ENCODE measurements at regions not wholly inside any gene's neighbourhood (a gene's known extent, or its start where the extent isn't known, plus 50 kb on each side); places are given as distances from the start of the nearest gene placed in this dataset.

DNA sequence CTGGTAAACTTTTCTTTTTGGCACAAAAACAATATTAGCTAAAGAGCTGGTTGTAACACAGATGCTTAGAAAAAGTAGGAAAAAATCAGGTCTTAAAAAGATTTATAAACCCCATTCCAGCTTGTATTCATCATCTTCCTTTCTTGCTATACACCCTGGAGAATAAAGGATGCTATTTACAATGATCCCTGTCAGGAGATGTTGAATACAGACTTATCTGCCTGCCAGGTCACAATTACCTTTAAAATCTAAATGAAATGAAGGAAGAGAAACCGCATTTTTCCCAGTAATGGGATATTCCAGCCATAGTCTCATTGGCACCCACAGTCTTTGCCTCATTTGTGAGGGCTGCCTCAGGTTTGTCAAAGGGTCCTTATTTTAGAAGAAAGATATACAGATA is 394.1 kb upstream of the WWC1 start:
- Histone ChIP-seq H3K4me1 (no peaks in the 10 kb centered on the region), H3K4me3 (no peak overlapping the region), H3K36me3 (no peaks in the 10 kb centered on the region), H3K27ac (no peak overlapping the region), H3K27me3 (replicated peaks in 1 of 7) (no peaks in the 10 kb centered on the region), H3K9me3 (no peaks in the 10 kb centered on the region)
- intact Hi-C loops (cut with DNase I; ENCODE audit: low total_unique reads): no loop called here
- TF ChIP-seq POLR2A (IDR thresholded peaks at IDR 0.05) (no peak), POLR2AphosphoS5 (IDR thresholded peaks at IDR 0.05) (no peak)
- TF ChIP-seq, protein P1, sequence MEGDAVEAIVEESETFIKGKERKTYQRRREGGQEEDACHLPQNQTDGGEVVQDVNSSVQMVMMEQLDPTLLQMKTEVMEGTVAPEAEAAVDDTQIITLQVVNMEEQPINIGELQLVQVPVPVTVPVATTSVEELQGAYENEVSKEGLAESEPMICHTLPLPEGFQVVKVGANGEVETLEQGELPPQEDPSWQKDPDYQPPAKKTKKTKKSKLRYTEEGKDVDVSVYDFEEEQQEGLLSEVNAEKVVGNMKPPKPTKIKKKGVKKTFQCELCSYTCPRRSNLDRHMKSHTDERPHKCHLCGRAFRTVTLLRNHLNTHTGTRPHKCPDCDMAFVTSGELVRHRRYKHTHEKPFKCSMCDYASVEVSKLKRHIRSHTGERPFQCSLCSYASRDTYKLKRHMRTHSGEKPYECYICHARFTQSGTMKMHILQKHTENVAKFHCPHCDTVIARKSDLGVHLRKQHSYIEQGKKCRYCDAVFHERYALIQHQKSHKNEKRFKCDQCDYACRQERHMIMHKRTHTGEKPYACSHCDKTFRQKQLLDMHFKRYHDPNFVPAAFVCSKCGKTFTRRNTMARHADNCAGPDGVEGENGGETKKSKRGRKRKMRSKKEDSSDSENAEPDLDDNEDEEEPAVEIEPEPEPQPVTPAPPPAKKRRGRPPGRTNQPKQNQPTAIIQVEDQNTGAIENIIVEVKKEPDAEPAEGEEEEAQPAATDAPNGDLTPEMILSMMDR (IDR thresholded peaks at IDR 0.05 in 8 of 11, conservative IDR thresholded peaks at IDR 0.05 in 3 of 11): no peak
- 80 to 91% (median 89%) methylated on average over 1 of the region's 1 CpG for WGBS, 5 donors
- no peak for DNase-seq

DNA sequence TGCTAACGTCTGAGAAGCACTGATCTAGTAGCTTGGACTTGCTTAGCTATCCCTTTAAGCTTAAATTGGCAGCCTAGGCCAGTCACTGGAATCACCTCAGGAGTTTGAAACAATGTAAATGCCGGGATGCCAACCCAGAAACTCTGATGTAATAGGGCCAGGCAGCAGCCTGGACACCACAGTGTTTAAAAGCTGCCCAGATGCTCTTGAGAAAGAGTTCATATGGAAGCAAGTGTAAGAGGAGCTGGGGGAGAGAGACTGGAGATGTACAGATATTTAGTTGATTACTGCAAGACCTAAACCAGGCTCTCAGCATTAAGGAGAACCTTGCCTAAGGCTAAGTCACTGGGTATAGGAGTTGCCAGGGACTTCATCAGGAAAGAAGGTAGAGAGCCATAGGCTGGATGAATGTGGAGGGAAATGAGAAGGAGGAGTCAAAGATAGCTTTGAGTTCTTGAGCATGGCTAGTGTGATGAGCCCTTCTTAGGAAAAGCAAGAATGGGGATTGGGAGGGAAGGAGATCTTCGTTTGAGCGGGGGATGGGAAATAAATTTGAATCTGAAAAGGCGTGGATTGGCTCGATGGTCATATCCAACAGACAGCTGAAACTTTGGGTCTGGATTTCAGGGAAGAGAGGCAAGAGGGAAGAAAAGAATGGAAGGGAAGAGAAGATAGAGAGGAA is 392.9 kb upstream of the WWC1 start:
- Histone ChIP-seq H3K27me3 (replicated peaks in 1 of 7) (no peaks in the 10 kb centered on the region), H3K36me3 (no peaks in the 10 kb centered on the region), H3K27ac (no peak overlapping the region), H3K4me3 (no peak overlapping the region), H3K4me1 (no peaks in the 10 kb centered on the region), H3K9me3 (no peaks in the 10 kb centered on the region)
- DNase-seq: no peak
- 68 to 76% (median 72%) methylated on average over 6 of the region's 6 CpGs for WGBS, 5 donors
- no peak for TF ChIP-seq POLR2A (IDR thresholded peaks at IDR 0.05)
- no peak for TF ChIP-seq POLR2AphosphoS5 (IDR thresholded peaks at IDR 0.05)
- TF ChIP-seq, protein P1 (IDR thresholded peaks at IDR 0.05 in 8 of 11, conservative IDR thresholded peaks at IDR 0.05 in 3 of 11): no peak
- intact Hi-C loops (cut with DNase I; ENCODE audit: low total_unique reads): no loop called here

DNA sequence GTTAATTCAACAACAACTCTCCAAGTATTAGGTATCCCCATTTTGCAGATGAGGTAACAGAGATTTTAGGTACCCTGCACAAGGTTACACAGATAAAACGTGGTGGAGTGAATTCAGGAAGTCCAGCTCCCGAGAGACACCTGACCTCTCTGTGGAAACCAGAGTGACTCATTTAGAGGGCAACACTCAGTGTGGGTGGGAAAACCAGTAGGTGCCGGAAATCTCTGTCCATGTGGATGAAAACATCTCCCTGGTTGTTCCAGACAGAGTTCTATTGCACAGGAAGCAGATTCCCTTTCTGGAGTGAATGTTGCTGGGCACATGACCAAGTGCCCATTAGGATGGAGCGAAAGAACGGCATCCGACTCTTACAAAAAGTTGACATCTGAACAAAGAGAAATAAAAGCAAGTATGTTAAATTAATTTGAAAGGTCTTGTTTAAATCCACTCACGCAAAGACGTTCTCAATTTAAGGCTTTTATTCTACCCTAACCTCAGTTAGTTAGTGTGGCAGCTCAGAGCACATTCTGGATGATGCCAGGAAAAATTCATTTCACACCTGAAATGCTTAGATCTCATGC is 391.9 kb upstream of the WWC1 start:
- Histone ChIP-seq H3K27ac (no peak overlapping the region), H3K4me3 (no peak overlapping the region), H3K36me3 (no peaks in the 10 kb centered on the region), H3K27me3 (replicated peaks in 1 of 7) (no peaks in the 10 kb centered on the region), H3K9me3 (no peaks in the 10 kb centered on the region), H3K4me1 (no peaks in the 10 kb centered on the region)
- TF ChIP-seq, protein P1 (IDR thresholded peaks at IDR 0.05 in 8 of 11, conservative IDR thresholded peaks at IDR 0.05 in 3 of 11): no peak
- DNase-seq: no peak
- intact Hi-C loops (cut with DNase I; ENCODE audit: low total_unique reads): no loop called here
- WGBS, 5 donors: 76 to 85% (median 77%) methylated on average over 8 of the region's 8 CpGs

DNA sequence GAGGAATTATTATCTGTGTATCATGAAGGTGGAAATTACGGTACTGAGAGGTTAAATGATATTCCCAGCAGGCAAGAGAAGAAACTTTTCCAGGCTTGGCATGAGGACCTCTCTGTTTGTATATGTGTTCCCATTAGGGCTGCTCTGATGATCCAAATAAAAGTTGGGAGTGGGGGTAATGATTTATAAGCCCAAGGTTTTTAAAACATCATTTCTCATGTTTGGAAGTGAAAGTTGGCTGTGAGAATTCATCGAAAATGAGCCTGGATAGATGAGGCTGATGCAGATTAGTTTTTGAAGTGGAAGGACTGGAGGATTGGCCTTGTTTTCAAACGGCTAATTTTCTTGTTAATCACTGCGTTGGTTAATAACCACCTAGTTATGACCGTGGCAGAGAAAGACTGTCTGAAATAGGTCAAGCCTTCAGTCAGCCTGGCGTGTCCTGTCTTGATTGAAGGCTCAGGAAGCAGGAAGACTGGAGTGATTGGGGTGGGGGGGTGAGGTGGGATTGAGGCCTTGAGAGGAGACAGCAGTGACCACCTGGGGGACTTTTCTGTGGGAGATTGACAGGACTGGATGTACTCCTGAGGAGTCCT is 391.0 kb upstream of the WWC1 start:
- H3K27ac ChIP-seq: no peak overlapping the region
- no peak overlapping the region for H3K4me3 ChIP-seq
- no peaks in the 10 kb centered on the region for H3K27me3 ChIP-seq (replicated peaks in 1 of 7)
- 73 to 86% (median 75%) methylated on average over 6 of the region's 6 CpGs for WGBS, 5 donors
- TF ChIP-seq, protein P1 (IDR thresholded peaks at IDR 0.05 in 8 of 11, conservative IDR thresholded peaks at IDR 0.05 in 3 of 11): no peak
- TF ChIP-seq POLR2AphosphoS5 (IDR thresholded peaks at IDR 0.05) (no peak), POLR2A (IDR thresholded peaks at IDR 0.05) (no peak)
- intact Hi-C loops (cut with DNase I; ENCODE audit: low total_unique reads): no loop called here
- no peak for DNase-seq
- no peaks in the 10 kb centered on the region for H3K36me3 ChIP-seq
- no peaks in the 10 kb centered on the region for H3K4me1 ChIP-seq
- H3K9me3 ChIP-seq: no peaks in the 10 kb centered on the region
